ENCODE measurements at regions not wholly inside any gene's neighbourhood (a gene's known extent, or its start where the extent isn't known, plus 50 kb on each side); places are given as distances from the start of the nearest gene placed in this dataset.
"Not testable (repeated sequence)": the region's sequence is repeated elsewhere in the genome, so short reads cannot be mapped to it uniquely, and the experiment has no call there.

GRCh38 chr17:77629284-77629683, 329.2 kb upstream of the TNRC6C start:
- H3K27ac Mint-ChIP-seq; H3K27me3 Mint-ChIP-seq (ENCODE audit: low read depth); intact Hi-C loops (cut with micrococcal nuclease); H3K4me3 Mint-ChIP-seq; CTCF ChIA-PET; DNase-seq; H3K36me3 Mint-ChIP-seq (ENCODE audit: low read depth); H3K4me1 Mint-ChIP-seq (ENCODE audit: low read depth): not testable (repeated sequence)
- peaks cover 13% of the 10 kb centered on the region for H3K9me3 Mint-ChIP-seq

DNA sequence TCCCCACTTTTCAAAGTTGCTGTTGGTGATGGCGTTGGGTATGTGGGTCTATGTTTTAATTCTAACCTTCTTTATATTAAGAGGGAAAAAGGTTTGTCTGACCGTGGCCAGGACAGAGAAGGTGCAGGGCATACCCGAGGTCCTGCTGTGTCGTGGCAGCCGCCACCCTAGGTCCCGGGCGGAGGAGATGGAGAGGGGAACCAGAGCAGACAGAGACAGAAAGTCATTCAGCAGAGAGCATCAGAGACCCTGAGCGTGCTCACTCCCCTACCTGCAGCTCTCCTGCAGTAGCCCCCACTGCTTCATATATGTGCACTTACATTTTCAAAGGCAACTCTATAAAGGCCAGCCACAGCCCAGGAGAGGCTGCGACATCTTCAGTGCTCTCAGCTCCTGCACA, 327.2 kb upstream of the TNRC6C start:
- no peak overlapping the region for H3K4me3 Mint-ChIP-seq
- H3K27me3 Mint-ChIP-seq (ENCODE audit: low read depth): no peaks in the 10 kb centered on the region
- H3K27ac Mint-ChIP-seq: no peak overlapping the region
- H3K4me1 Mint-ChIP-seq (ENCODE audit: low read depth): peaks cover 17% of the 10 kb centered on the region
- no peak for DNase-seq
- peaks cover 2% of the 10 kb centered on the region for H3K36me3 Mint-ChIP-seq (ENCODE audit: low read depth)
- CTCF ChIA-PET: no interaction called here
- H3K9me3 Mint-ChIP-seq: peaks cover 13% of the 10 kb centered on the region
- intact Hi-C loops (cut with micrococcal nuclease): no loop called here

DNA sequence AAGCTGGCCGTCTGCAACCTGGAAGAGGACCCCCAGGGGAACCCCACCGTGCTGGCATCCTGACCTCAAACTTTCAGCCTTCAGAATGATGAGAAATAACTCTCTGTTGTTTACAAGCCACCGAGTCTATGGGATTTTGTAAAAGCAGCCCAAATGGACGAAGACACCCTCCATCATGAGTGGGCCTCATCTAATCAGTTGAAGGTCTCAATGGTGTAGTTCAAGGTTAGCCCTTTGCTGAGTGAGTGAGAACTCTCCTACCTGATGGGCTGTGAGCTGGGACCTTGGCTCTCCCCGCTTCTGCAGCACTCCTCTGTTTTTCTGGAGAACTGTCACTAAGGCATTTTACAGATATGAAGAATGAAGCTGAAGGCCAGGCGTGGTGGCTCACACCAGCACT, 325.9 kb upstream of the TNRC6C start:
- H3K4me3 Mint-ChIP-seq: no peak overlapping the region
- CTCF ChIA-PET: no interaction called here
- no peak for DNase-seq
- no peaks in the 10 kb centered on the region for H3K27me3 Mint-ChIP-seq (ENCODE audit: low read depth)
- no peak overlapping the region for H3K27ac Mint-ChIP-seq
- H3K36me3 Mint-ChIP-seq (ENCODE audit: low read depth): peaks cover 2% of the 10 kb centered on the region
- intact Hi-C loops (cut with micrococcal nuclease): no loop called here
- H3K4me1 Mint-ChIP-seq (ENCODE audit: low read depth): peaks cover 17% of the 10 kb centered on the region
- peaks cover 4% of the 10 kb centered on the region for H3K9me3 Mint-ChIP-seq

DNA sequence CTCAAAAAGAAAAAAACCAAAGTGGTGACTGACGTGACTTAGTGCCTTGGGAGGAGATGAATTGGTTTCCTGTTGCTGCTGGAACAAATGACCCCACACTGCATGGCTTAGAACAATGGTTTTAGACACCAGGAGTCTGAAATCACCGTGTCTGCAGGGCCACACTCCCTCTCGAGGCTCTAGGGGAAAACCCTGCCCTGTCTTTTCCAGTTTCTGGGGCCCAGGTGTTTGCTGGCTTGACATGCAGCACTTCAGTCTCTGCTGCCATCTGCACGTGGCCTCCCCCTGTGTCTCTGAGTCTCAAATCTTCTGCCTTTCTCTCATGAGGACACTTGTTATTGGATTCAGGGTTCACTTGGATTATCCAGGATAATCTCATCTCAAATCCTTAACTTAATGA, 323.8 kb upstream of the TNRC6C start:
- Mint-ChIP-seq H3K36me3 (ENCODE audit: low read depth) (no peaks in the 10 kb centered on the region), H3K9me3 (no peaks in the 10 kb centered on the region), H3K4me1 (ENCODE audit: low read depth) (peaks cover 17% of the 10 kb centered on the region), H3K27ac (peak overlapping the region; percentile 59), H3K4me3 (no peak overlapping the region), H3K27me3 (ENCODE audit: low read depth) (no peaks in the 10 kb centered on the region)
- CTCF ChIA-PET: no interaction called here
- intact Hi-C loops (cut with micrococcal nuclease): loop anchor here (1.0 kb wide), 2 partner anchors 11 to 33 kb away; no protein-coding TSS in a partner anchor
- DNase-seq: peak; percentile 84

DNA sequence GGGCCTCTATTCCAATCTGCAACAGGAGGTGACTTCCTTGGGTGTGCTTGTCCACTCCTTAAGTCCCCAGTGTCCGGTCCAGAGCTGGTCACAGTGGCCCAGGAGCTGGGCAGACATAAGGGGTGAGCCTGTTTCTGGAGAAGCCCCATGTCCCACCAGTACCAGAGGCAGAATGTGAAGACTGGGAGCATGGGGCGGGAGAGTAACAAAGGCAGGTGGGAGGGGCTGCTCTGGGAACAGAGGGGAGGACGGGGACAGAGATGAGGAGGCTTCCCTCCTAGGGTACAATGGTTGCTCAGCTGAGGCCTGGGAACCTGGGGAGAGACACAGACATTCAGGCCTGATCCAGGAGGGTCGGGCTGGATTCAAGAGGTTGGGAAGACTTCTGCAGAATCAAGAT, 323.3 kb upstream of the TNRC6C start:
- intact Hi-C loops (cut with micrococcal nuclease): no loop called here
- CTCF ChIA-PET: interaction anchor here (1.1 kb wide), 1 partner anchor 12 kb away, joined by 3 read pairs; no protein-coding TSS in a partner anchor
- peaks cover 17% of the 10 kb centered on the region for H3K4me1 Mint-ChIP-seq (ENCODE audit: low read depth)
- H3K36me3 Mint-ChIP-seq (ENCODE audit: low read depth): no peaks in the 10 kb centered on the region
- DNase-seq: no peak
- H3K27ac Mint-ChIP-seq: peak overlapping the region; percentile 59
- H3K27me3 Mint-ChIP-seq (ENCODE audit: low read depth): no peaks in the 10 kb centered on the region
- H3K4me3 Mint-ChIP-seq: no peak overlapping the region
- H3K9me3 Mint-ChIP-seq: no peaks in the 10 kb centered on the region

DNA sequence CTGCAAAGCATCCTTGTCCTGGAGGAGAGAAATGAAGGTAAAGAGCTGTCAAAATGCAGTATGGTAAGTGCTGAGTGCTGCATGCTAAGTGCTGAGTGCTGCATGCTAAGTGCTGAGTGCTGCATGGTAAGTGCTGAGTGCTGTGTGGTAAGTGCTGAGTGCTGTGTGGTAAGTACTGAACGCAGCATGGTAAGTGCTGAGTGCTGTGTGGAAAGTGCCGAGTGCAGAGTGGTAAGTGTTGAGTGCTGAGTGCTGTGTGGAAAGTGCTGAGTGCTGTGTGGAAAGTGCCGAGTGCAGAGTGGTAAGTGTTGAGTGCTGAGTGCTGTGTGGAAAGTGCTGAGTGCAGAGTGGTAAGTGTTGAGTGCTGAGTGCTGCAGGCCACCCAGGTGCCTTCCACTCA, 322.7 kb upstream of the TNRC6C start:
- CTCF ChIA-PET: interaction anchor here (1.1 kb wide), 1 partner anchor 11 kb away, joined by 3 read pairs; no protein-coding TSS in a partner anchor
- peaks cover 17% of the 10 kb centered on the region for H3K4me1 Mint-ChIP-seq (ENCODE audit: low read depth)
- H3K27ac Mint-ChIP-seq; DNase-seq; H3K36me3 Mint-ChIP-seq (ENCODE audit: low read depth); H3K27me3 Mint-ChIP-seq (ENCODE audit: low read depth); intact Hi-C loops (cut with micrococcal nuclease); H3K4me3 Mint-ChIP-seq; H3K9me3 Mint-ChIP-seq: not testable (repeated sequence)

- H3K4me1 Mint-ChIP-seq (ENCODE audit: low read depth): peaks cover 17% of the 10 kb centered on the region
- no peak overlapping the region for H3K4me3 Mint-ChIP-seq
- no peak overlapping the region for H3K27ac Mint-ChIP-seq
- CTCF ChIA-PET: no interaction called here
- H3K36me3 Mint-ChIP-seq (ENCODE audit: low read depth): no peaks in the 10 kb centered on the region
- H3K9me3 Mint-ChIP-seq: no peaks in the 10 kb centered on the region
- intact Hi-C loops (cut with micrococcal nuclease): no loop called here
- no peaks in the 10 kb centered on the region for H3K27me3 Mint-ChIP-seq (ENCODE audit: low read depth)
- no peak for DNase-seq
These were observed 321.4 kb upstream of the TNRC6C start for GRCh38 chr17:77636835-77637817.

GRCh38 chr17:77637818-77638575, 320.5 kb upstream of the TNRC6C start:
- H3K27me3 Mint-ChIP-seq (ENCODE audit: low read depth): no peaks in the 10 kb centered on the region
- H3K36me3 Mint-ChIP-seq (ENCODE audit: low read depth): no peaks in the 10 kb centered on the region
- no peaks in the 10 kb centered on the region for H3K9me3 Mint-ChIP-seq
- intact Hi-C loops (cut with micrococcal nuclease): no loop called here
- H3K4me3 Mint-ChIP-seq: no peak overlapping the region
- no peak for DNase-seq
- H3K4me1 Mint-ChIP-seq (ENCODE audit: low read depth): peaks cover 17% of the 10 kb centered on the region
- H3K27ac Mint-ChIP-seq: no peak overlapping the region
- CTCF ChIA-PET: no interaction called here

DNA sequence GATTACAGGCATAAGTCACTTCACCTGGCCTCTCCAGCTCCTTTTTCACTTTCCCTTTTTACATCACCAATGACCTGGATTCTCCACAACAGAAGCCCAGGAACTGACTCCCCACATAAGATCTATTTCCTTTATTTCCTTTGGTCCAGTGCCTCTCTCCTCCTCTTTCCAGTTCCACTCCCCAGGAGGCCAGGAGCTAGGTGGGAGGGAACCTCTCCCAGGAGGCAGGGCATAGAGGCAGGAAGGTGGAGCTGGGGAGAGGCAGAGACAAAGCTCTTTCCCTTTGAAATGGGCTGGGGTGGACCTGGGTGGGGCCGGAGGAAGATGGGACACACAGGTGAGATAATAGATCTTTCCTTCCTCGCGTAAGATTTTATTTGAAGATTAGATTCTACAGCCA, 318.3 kb upstream of the TNRC6C start:
- H3K27me3 Mint-ChIP-seq (ENCODE audit: low read depth): no peaks in the 10 kb centered on the region
- intact Hi-C loops (cut with micrococcal nuclease): loop anchor here (10.0 kb wide), 1 partner anchor 235 kb away; no protein-coding TSS in a partner anchor
- H3K4me1 Mint-ChIP-seq (ENCODE audit: low read depth): peaks cover 11% of the 10 kb centered on the region
- CTCF ChIA-PET: no interaction called here
- no peaks in the 10 kb centered on the region for H3K36me3 Mint-ChIP-seq (ENCODE audit: low read depth)
- no peak overlapping the region for H3K27ac Mint-ChIP-seq
- H3K9me3 Mint-ChIP-seq: no peaks in the 10 kb centered on the region
- H3K4me3 Mint-ChIP-seq: no peak overlapping the region
- DNase-seq: no peak

- DNase-seq: no peak
- Mint-ChIP-seq H3K9me3 (no peaks in the 10 kb centered on the region), H3K4me1 (ENCODE audit: low read depth) (peaks cover 16% of the 10 kb centered on the region), H3K27ac (no peak overlapping the region), H3K36me3 (ENCODE audit: low read depth) (no peaks in the 10 kb centered on the region), H3K27me3 (ENCODE audit: low read depth) (no peaks in the 10 kb centered on the region), H3K4me3 (no peak overlapping the region)
- intact Hi-C loops (cut with micrococcal nuclease): loop anchor here (10.0 kb wide), 1 partner anchor 236 kb away; no protein-coding TSS in a partner anchor
- CTCF ChIA-PET: no interaction called here
These were observed 317.4 kb upstream of the TNRC6C start for GRCh38 chr17:77640916-77641605.

- Mint-ChIP-seq H3K27me3 (ENCODE audit: low read depth) (no peaks in the 10 kb centered on the region), H3K27ac (no peak overlapping the region), H3K9me3 (no peaks in the 10 kb centered on the region), H3K4me3 (no peak overlapping the region), H3K4me1 (ENCODE audit: low read depth) (peaks cover 20% of the 10 kb centered on the region), H3K36me3 (ENCODE audit: low read depth) (no peaks in the 10 kb centered on the region)
- intact Hi-C loops (cut with micrococcal nuclease): loop anchor here (10.0 kb wide), 1 partner anchor 237 kb away; no protein-coding TSS in a partner anchor
- DNase-seq: no peak
- CTCF ChIA-PET: interaction anchor here (1.4 kb wide), 1 partner anchor 99 kb away, joined by 3 read pairs; no protein-coding TSS in a partner anchor
These were observed 316.8 kb upstream of the TNRC6C start for GRCh38 chr17:77641718-77642117.

Data from activated naive CD4-positive, alpha-beta T cell treated with anti-CD3 and anti-CD28 coated beads for 36 hours (primary cell).